Prostate gland (tissue), 2 donors: ENCODE measurements at regions not wholly inside any gene's neighbourhood (a gene's known extent, or its start where the extent isn't known, plus 50 kb on each side); places are given as distances from the start of the nearest gene placed in this dataset.

Source experiments
- DNase-seq: peaks from one replicate; pipeline ENCODE4 v3.0.0-alpha.2; 2019; ENCODE audit warnings: low spot score
- H3K27ac ChIP-seq, 2 donors: fragments of 200-600 bp; sonication (generic); 2 replicates each; pipeline ENCODE4 v1.5.1; 2017 to 2019
- H3K27me3 ChIP-seq: fragments of 200-600 bp; sonication (generic); replicated peaks from 2 replicates; pipeline ENCODE4 v1.5.1; 2019; ENCODE audit not compliant: insufficient read depth
- H3K36me3 ChIP-seq, 2 donors: fragments of 200-600 bp; sonication (generic); 1 replicate in 1 of 2; 2 replicates in 1 of 2; pipeline versions ENCODE4 v1.5.1 to v1.8.1; 2017 to 2019
- H3K4me1 ChIP-seq: fragments of 200-600 bp; sonication (generic); replicated peaks from 2 replicates; pipeline ENCODE4 v1.5.1; 2019
- H3K4me3 ChIP-seq, 2 donors: fragments of 200-600 bp; sonication (generic); 2 replicates each; pipeline ENCODE4 v1.5.1; 2017 to 2019
- H3K9me3 ChIP-seq: fragments of 200-600 bp; sonication (generic); 2 replicates; pipeline ENCODE4 v1.5.1; 2017
- CTCF ChIP-seq, 4 experiments: fragments of 200-600 bp in 2 of 4; fragments of 450-650 bp in 2 of 4; sonication (generic) in 2 of 4; IDR thresholded peaks; 1 replicate in 3 of 4; 2 replicates in 1 of 4; pipeline ENCODE4 v1.5.1; 2016 to 2019; ENCODE audit warnings: antibody characterized with exemption in 4 of 4, mild to moderate bottlenecking in 2 of 4, moderate library complexity in 2 of 4
- POLR2A ChIP-seq: fragments of 450-650 bp; IDR thresholded peaks from one replicate; pipeline ENCODE4 v1.6.1; 2016; ENCODE audit warnings: antibody characterized with exemption, mild to moderate bottlenecking
- POLR2AphosphoS5 ChIP-seq: sonication (generic); formaldehyde crosslinking; IDR thresholded peaks from one replicate; pipeline ENCODE4 v1.6.1; 2017; ENCODE audit warnings: antibody characterized with exemption
- WGBS: methylation state at CpG from one replicate; pipeline ENCODE4 v1.1.5; 2018; 5-methylcytosine and 5-hydroxymethylcytosine counted together
- intact Hi-C: fragments of 100-400 bp; cut with DNase I; formaldehyde crosslinking; loops from one replicate; pipeline ENCODE4 v1.14.2; 2022

GRCh38 chr1:172723251-172723650, 64.3 kb downstream of the FASLG start:
- intact Hi-C loops: no loop called here
- no peak for TF ChIP-seq POLR2A
- TF ChIP-seq POLR2AphosphoS5: no peak
- no peaks in the 10 kb centered on the region for H3K4me1 ChIP-seq
- no peak overlapping the region for H3K27ac ChIP-seq
- H3K36me3 ChIP-seq: no peaks in the 10 kb centered on the region
- no peaks in the 10 kb centered on the region for H3K9me3 ChIP-seq
- WGBS: 19% methylated on average over 1 of the region's 1 CpG
- H3K4me3 ChIP-seq: no peak overlapping the region
- H3K27me3 ChIP-seq: no peaks in the 10 kb centered on the region
- DNase-seq: no peak

GRCh38 chr1:172724232-172724631, 65.3 kb downstream of the FASLG start:
- Histone ChIP-seq H3K27ac (no peak overlapping the region), H3K27me3 (no peaks in the 10 kb centered on the region), H3K4me3 (no peak overlapping the region), H3K36me3 (no peaks in the 10 kb centered on the region), H3K9me3 (no peaks in the 10 kb centered on the region), H3K4me1 (no peaks in the 10 kb centered on the region)
- TF ChIP-seq POLR2AphosphoS5: no peak
- no peak for TF ChIP-seq CTCF (IDR thresholded peaks at IDR 0.05)
- no peak for TF ChIP-seq POLR2A
- DNase-seq: no peak
- intact Hi-C loops: no loop called here

- Histone ChIP-seq H3K4me3 (no peak overlapping the region), H3K4me1 (no peaks in the 10 kb centered on the region), H3K27ac (no peak overlapping the region), H3K27me3 (no peaks in the 10 kb centered on the region), H3K9me3 (no peaks in the 10 kb centered on the region), H3K36me3 (no peaks in the 10 kb centered on the region)
- WGBS: 93% methylated on average over 2 of the region's 2 CpGs
- intact Hi-C loops: no loop called here
- DNase-seq: no peak
- no peak for TF ChIP-seq POLR2A
- TF ChIP-seq POLR2AphosphoS5: no peak
- no peak for TF ChIP-seq CTCF (IDR thresholded peaks at IDR 0.05)
Measured at GRCh38 chr1:172724765-172725613, 66.1 kb downstream of the FASLG start.

- no peak for TF ChIP-seq POLR2A
- TF ChIP-seq CTCF (IDR thresholded peaks at IDR 0.05): no peak
- TF ChIP-seq POLR2AphosphoS5: no peak
- Histone ChIP-seq H3K4me1 (no peaks in the 10 kb centered on the region), H3K36me3 (no peaks in the 10 kb centered on the region), H3K9me3 (no peaks in the 10 kb centered on the region), H3K27me3 (no peaks in the 10 kb centered on the region), H3K4me3 (no peak overlapping the region), H3K27ac (no peak overlapping the region)
- intact Hi-C loops: no loop called here
- no peak for DNase-seq
- WGBS: 57% methylated on average over 2 of the region's 2 CpGs
Measured at GRCh38 chr1:172726740-172727139, 67.8 kb downstream of the FASLG start.

GRCh38 chr1:172727275-172727857, 68.5 kb downstream of the FASLG start:
- H3K4me1 ChIP-seq: no peaks in the 10 kb centered on the region
- DNase-seq: no peak
- 93% methylated on average over 7 of the region's 7 CpGs for WGBS
- TF ChIP-seq POLR2A: no peak
- TF ChIP-seq CTCF (IDR thresholded peaks at IDR 0.05): no peak
- no peak for TF ChIP-seq POLR2AphosphoS5
- no peaks in the 10 kb centered on the region for H3K9me3 ChIP-seq
- no peak overlapping the region for H3K4me3 ChIP-seq
- H3K27ac ChIP-seq: no peak overlapping the region
- H3K27me3 ChIP-seq: no peaks in the 10 kb centered on the region
- no peaks in the 10 kb centered on the region for H3K36me3 ChIP-seq
- intact Hi-C loops: no loop called here
